A673 (cell line): ENCODE measurements at regions not wholly inside any gene's neighbourhood (a gene's known extent, or its start where the extent isn't known, plus 50 kb on each side); places are given as distances from the start of the nearest gene placed in this dataset.

ENCODE experiments used
- EZH2 ChIP-seq: fragments of 200-600 bp; sonication (generic); IDR thresholded peaks from 2 replicates; pipeline ENCODE4 v1.6.1; 2017; ENCODE audit warnings: borderline replicate concordance, low read depth, mild to moderate bottlenecking, mixed read lengths, antibody characterized with exemption, low read length; ENCODE audit not compliant: poor library complexity, severe bottlenecking
- TF ChIP-seq, protein P1 (sequence below): fragments of 300-800, 200-600 bp; sonication (generic); conservative IDR thresholded peaks from 2 replicates; pipeline ENCODE4 v1.5.1; 2017; ENCODE audit warnings: low read depth, mild to moderate bottlenecking, antibody characterized with exemption, low read length, moderate library complexity, mixed read lengths

DNA sequence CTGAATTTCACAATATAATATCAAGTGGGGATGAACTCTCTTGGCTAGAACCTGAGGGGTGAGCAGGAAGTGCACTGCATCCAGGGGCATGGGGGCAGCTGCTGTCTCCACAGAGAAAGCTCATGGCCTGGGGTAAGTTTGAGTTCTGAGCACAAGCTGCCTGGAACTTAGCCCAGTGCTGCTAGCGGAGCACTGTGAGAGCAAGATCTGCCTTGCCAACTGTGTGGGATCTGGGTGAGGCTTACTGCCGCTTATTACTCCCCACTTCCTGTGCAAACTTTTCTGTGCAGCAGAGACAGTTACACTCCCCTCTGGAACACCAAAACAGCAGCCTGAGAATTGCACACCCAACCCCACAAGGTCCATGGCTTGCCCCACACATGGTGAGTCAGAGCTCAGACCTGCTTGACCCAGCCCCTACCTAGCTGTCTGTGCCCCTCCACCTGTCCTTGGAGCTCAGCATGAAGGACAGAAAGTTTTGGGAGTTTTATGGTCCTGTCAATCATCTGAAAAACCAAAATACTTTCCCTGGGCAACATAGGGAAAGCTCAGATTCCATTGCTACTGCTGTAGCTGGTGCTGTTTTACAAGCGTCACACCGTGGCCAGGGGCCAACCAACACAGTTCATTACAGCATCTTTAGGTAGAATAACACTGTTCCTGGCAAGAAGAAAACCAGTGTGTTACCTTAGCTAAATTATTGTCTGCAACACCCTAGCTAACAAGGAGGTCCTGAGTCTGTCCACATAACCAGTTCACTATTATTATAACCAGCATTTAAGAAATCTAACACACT lies 762.1 kb upstream of the NEGR1 start:
- TF ChIP-seq, protein P1, sequence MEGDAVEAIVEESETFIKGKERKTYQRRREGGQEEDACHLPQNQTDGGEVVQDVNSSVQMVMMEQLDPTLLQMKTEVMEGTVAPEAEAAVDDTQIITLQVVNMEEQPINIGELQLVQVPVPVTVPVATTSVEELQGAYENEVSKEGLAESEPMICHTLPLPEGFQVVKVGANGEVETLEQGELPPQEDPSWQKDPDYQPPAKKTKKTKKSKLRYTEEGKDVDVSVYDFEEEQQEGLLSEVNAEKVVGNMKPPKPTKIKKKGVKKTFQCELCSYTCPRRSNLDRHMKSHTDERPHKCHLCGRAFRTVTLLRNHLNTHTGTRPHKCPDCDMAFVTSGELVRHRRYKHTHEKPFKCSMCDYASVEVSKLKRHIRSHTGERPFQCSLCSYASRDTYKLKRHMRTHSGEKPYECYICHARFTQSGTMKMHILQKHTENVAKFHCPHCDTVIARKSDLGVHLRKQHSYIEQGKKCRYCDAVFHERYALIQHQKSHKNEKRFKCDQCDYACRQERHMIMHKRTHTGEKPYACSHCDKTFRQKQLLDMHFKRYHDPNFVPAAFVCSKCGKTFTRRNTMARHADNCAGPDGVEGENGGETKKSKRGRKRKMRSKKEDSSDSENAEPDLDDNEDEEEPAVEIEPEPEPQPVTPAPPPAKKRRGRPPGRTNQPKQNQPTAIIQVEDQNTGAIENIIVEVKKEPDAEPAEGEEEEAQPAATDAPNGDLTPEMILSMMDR: no peak
- no peak for TF ChIP-seq EZH2
